ENCODE measurements at regions not wholly inside any gene's neighbourhood (a gene's known extent, or its start where the extent isn't known, plus 50 kb on each side); places are given as distances from the start of the nearest gene placed in this dataset.

GRCh38 chr9:13715430-13715829 is 435.9 kb upstream of the MPDZ start:
- FAIRE-seq, result no peak

DNA sequence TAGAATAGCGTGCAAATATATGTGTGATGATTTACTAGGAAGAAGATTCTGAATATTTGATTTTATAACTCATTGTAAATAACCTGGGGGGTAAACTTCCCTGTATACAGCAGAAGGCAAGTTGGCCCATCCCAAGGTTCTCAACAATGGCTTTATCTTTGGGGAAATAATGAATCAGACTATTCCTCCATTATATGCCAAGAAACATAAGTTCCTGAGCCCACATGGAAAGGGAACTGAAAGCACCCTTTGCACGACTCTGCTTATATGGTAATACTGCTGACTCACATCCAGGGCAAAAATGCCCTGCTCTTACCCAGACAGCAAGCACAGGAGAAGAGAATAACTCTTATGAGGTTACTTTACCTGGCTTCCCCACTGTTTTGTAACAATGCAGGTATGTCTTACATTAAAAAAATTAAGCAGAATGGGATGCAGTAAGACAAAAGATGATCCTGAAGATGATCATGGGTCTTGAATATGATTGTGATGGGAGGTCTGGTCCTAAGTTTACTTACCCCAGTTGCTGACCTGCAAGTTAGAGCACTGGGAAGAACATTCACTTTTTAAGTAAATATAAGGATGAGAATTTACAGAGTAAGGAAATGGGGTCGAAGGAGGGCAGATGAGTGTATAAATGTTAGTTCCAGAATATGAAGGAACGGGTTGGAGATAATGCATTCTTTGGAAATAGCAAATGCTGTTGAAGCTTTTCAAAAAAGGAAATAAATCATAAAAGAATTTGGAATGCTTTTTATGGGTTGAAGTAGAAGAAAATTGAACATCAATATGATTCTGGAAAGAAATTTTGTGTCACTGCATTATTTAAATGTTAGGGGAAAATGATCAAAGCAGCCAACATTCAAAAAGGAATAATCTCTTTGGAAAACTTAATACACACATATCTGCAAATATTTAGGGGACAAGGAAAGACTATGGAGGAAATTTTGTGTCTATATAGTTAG is 428.4 kb upstream of the MPDZ start:
- FAIRE-seq, result no peak

GRCh38 chr9:13705918-13706317 is 426.4 kb upstream of the MPDZ start:
- no peak for FAIRE-seq

- FAIRE-seq, result no peak
These were observed 425.9 kb upstream of the MPDZ start for GRCh38 chr9:13705373-13705772.

- FAIRE-seq, result no peak
These were observed 411.1 kb upstream of the MPDZ start for GRCh38 chr9:13690595-13690994.

DNA sequence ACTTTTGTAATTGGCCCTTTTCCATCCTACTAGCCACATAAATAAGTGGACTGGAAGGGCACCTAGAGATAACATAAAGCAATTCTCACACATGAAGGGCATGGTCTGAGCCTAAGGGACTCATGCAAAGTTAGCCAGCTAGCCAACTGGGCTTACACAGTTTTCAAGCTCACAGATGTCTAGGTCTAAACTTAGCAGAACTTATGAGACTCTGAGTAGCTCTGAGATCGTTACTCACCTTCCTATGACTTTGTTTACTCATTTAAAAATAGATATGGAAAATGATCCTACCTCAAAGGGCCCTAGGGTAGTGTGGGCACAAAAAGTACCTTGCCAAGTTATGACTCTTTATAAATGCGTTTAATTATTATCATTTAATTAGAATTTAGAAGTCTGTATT is 410.4 kb upstream of the MPDZ start:
- no peak for FAIRE-seq

GRCh38 chr9:13688990-13689600 is 409.6 kb upstream of the MPDZ start:
- no peak for FAIRE-seq

GRCh38 chr9:13688223-13688989 is 408.9 kb upstream of the MPDZ start:
- FAIRE-seq, result no peak

GRCh38 chr9:13684656-13685055 is 405.2 kb upstream of the MPDZ start:
- FAIRE-seq, result no peak

GRCh38 chr9:13677801-13678200 is 398.3 kb upstream of the MPDZ start:
- FAIRE-seq, result no peak

- FAIRE-seq, result no peak
These were observed 396.1 kb upstream of the MPDZ start for GRCh38 chr9:13675638-13676000.

- FAIRE-seq, result no peak
These were observed 395.6 kb upstream of the MPDZ start for GRCh38 chr9:13674926-13675637.

DNA sequence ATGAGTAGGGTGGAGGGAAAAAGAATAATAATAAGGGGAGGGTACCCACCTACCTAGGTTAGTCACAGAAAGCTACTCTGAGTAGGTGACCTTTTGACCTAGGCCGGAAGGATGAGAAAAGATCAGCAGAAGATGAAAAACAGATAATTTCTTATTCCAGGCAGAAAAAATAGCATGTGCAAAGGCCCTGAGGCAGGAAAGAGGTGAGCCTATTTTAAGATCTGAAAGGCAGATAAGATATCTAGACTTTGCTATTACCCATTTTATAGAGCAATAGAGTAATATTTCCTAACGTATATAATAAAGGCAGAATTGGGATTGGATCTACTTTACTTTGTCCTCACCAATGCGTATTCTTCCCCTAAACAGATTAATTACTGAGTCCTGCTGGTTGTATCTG is 393.9 kb upstream of the MPDZ start:
- FAIRE-seq, result no peak

DNA sequence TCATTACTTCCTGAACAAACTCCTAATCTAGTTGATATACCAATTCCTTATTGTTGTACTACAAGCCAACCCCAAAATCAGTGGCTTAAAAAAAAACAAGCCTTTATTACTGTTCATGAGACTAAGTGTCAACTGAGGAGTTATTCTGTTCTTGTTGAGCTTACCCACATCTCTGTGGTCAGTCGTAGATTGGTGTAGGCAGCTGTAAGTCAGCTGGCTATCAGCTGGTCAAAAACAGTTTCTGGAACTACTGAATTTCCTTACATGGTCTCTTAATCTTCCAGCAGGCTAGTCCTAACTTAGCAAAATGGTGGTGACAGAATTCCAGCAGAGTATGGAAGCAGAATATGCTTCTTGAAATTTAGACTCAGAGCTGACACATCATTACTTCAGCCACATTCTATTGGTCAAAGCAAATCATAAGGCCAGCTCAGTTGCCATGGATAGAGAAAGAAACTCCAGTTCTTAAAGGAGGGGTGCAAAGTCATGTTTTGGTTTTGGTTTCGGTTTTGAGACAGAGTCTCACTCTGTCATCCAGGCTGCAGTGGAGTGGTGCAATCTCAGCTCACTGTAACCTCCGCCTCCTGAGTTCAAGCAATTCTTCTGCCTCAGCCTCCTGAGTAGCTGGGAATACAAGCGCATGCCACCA is 386.1 kb upstream of the MPDZ start:
- no peak for FAIRE-seq

- FAIRE-seq, result no peak
These were observed 381.5 kb upstream of the MPDZ start for GRCh38 chr9:13661014-13661413.

DNA sequence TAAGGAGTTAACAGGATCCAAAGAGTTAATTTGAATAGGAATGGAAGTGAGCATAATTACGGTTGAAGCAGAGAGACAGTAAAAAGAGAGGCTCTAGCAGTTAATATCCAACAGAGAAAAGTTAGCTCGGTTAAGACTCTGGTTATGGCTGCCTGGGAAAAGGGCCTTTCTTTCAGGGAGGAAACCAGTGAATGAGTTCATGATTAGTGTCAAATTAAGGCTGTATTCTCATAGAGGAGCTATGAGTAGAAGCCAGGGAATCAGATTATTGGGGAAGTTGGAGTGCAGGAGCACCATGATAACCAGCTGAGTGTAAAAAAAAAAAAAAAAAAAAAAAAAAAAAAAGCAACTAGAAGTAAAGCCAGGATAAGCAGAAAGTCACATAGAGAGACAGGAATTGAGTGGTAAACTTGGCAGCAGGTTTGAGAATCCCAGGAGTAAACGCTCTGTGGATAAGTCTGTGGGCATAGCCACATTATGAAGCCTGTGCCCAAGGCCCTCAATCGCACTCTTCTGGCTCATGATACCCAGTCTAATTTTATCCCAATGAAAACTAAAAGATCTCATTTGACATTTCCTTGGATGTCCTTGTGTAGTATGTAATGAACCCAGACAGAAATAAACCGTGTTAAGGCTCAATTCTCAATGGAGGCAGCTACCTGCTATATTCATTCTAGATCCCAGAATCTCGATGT is 372.6 kb upstream of the MPDZ start:
- FAIRE-seq, result no peak

DNA sequence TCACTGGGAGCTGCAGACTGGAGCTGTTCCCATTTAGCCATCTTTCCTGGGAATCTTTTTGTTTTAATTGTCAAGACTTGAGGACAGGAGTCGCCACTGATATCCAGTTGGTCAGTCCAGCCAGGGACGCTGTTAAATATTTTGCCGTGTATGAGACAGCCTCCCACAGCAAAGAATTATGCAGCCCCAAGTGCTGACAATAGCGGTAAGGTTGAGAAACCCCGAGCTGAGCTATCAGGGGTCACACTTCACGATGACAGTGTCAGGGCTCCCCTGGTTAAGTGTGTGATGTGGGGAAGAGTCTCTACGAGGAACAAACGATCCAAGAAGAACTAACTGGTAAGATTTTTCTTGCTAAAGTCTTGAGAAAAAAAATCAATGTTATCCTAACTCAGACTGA is 372.0 kb upstream of the MPDZ start:
- FAIRE-seq, result no peak

GRCh38 chr9:13648676-13649075 is 369.2 kb upstream of the MPDZ start:
- FAIRE-seq, result no peak

GRCh38 chr9:13648068-13648467 is 368.6 kb upstream of the MPDZ start:
- FAIRE-seq, result no peak

DNA sequence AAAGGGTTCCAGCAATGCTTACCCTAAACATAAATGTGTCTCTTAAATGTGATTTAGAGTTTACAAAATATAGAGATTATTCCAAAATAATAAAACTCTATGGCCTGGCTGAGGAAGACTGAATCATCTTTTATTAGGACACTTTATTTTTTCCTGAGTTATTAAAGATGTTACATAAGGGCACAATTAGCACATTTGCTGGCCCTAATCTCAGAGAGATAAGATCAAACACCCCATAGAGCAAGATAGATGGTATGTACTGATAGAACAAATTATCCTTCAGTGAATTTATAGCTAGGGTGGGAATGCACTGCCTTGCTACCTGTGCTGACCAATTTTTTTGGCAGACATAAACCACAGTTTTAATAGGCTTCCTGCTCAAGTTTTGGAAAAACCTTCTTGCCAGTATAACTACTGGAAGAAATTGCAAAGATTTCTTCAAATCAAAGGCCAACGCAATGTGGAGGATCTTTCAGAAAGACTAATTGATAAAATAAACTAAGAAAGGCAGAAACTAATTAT is 367.1 kb upstream of the MPDZ start:
- no peak for FAIRE-seq

DNA sequence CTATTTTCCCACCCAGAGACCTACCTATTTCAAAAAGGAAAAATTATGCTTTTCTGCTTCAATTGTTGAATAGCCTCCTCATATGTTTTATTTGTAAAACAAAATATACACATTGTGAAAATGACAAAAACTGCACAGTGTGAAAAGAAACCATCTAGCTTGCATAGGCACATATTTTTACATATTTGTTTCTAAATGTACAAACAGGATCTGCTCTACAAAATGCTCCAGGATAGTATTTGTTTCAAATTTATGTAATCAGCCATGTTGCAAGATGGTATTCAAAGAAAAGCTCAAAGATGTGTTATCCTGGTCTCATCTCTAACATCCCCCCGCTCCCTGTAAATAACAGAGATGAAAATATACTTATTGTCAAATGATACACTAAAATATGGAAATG is 366.1 kb upstream of the MPDZ start:
- FAIRE-seq, result no peak

GRCh38 chr9:13644675-13645074 is 365.2 kb upstream of the MPDZ start:
- no peak for FAIRE-seq

Data from colon (tissue), 2 donors.